ENCODE measurements at regions not wholly inside any gene's neighbourhood (a gene's known extent, or its start where the extent isn't known, plus 50 kb on each side); places are given as distances from the start of the nearest gene placed in this dataset.

DNA sequence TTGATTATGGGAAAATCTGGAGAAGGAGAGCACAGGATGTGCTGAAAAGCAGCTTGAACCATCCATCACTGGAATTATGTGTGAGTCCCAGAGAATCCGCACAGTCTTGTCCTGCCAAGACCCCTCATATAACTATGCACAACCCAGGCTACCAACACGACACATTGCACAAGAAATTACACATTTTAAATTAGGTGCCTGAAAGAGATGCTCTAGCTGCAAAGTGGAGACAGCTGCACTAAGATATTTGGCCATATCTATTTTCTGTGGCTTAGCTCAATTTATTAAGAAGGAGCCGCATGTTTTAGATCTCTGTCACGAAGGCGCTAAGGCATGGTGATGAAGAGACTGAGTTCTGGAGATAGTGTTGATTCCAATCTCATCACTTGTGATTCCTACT is 1308.4 kb downstream of the CDH8 start (continued):
- TF ChIP-seq POLR2H (tag; IDR thresholded peaks at IDR 0.05; ENCODE audit: low read depth) (no peak), RBM39 (optimal IDR thresholded peaks at IDR 0.05; ENCODE audit: low read depth, low read length) (no peak), ZNF778 (CRISPR knock-in tag; IDR thresholded peaks at IDR 0.05) (no peak), TEAD4 (IDR thresholded peaks at IDR 0.05; ENCODE audit: low read length) (no peak), TEAD4 (CRISPR knock-in tag; IDR thresholded peaks at IDR 0.05; ENCODE audit: borderline replicate concordance) (no peak), ZNF133 (CRISPR knock-in tag; IDR thresholded peaks at IDR 0.05) (no peak)

DNA sequence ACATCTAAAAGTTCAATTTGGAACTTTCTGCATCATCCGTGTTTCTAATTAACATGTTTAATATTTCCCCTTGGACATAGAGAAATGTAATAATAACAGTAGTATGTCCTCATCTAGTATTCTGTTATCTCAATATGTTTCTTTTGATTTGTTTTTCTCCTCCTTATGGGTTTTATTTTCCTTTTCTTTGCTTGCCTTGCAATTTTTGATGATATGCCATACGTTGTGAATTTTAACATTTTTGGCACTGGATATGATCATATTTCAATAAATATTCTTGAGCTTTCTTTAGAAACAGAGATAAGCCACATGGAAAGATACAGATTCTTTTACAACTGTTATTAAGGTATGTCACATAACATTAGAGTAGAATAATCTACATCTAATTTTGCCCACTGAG is 1316.2 kb downstream of the CDH8 start:
- no TSS peak for BruUV-seq (replicated peaks)
- TF ChIP-seq ELF1 (tag; IDR thresholded peaks at IDR 0.05) (no peak), CBX8 (IDR thresholded peaks at IDR 0.05; ENCODE audit: borderline replicate concordance, extremely low read depth, low read depth, low read length, poor library complexity, severe bottlenecking) (no peak), ZNF316 (IDR thresholded peaks at IDR 0.05) (peak; percentile 2; the same call in 1 of the 2 replicates), HSF4 (CRISPR knock-in tag; IDR thresholded peaks at IDR 0.05; ENCODE audit: borderline replicate concordance) (no peak), SMARCC2 (IDR thresholded peaks at IDR 0.05; ENCODE audit: low read depth) (no peak), RCOR1 (IDR thresholded peaks at IDR 0.05; ENCODE audit: borderline replicate concordance in 1 of 2, low read depth in 2 of 2, low read length in 2 of 2) (no peak)
- TF ChIP-seq, protein P1, sequence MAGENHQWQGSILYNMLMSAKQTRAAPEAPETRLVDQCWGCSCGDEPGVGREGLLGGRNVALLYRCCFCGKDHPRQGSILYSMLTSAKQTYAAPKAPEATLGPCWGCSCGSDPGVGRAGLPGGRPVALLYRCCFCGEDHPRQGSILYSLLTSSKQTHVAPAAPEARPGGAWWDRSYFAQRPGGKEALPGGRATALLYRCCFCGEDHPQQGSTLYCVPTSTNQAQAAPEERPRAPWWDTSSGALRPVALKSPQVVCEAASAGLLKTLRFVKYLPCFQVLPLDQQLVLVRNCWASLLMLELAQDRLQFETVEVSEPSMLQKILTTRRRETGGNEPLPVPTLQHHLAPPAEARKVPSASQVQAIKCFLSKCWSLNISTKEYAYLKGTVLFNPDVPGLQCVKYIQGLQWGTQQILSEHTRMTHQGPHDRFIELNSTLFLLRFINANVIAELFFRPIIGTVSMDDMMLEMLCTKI (IDR thresholded peaks at IDR 0.05; ENCODE audit: partially characterized antibody), result no peak
- no peaks in the 10 kb centered on the region for H3K27me3 ChIP-seq (ENCODE audit: control insufficient read depth in 2 of 2, insufficient read depth in 2 of 2, low read length in 2 of 2)
- in situ Hi-C loops (cut with MboI), result no loop called here
- WGBS (ENCODE audit: insufficient coverage, low coverage, missing lambda C conversion rate), result 0% methylated on average over 2 of the region's 2 CpGs
- H3K9ac ChIP-seq (ENCODE audit: insufficient read depth in 1 of 2, low read depth in 2 of 2, low read length in 2 of 2), result no peak overlapping the region
- no peak overlapping the region for H3K4me2 ChIP-seq (ENCODE audit: insufficient read depth, low read length)
- H3K9me1 ChIP-seq (ENCODE audit: control insufficient read depth, insufficient read depth, low read length), result no peaks in the 10 kb centered on the region
- H3K4me3 ChIP-seq, result no peak overlapping the region
- no peak overlapping the region for H3K27ac ChIP-seq (ENCODE audit: extremely low read depth, low read depth, low read length)
- ATAC-seq (no peak), DNase-seq (ENCODE audit: extremely low read depth in 1 of 4, low spot score in 3 of 4) (no peak), FAIRE-seq (no peak)
- POLR2A ChIA-PET, result no interaction called here
- no peaks in the 10 kb centered on the region for H4K20me1 ChIP-seq (replicated peaks; ENCODE audit: control insufficient read depth, insufficient read depth, low read length)
- H3K36me3 ChIP-seq (ENCODE audit: control insufficient read depth, insufficient read depth, low read length), result no peaks in the 10 kb centered on the region
- intact Hi-C loops (cut with micrococcal nuclease), result no loop called here
- H3K9me3 ChIP-seq (replicated peaks; ENCODE audit: control insufficient read depth, insufficient read depth, low read depth, low read length), result no peaks in the 10 kb centered on the region
- CTCF ChIA-PET (ENCODE audit: low intra/inter-chr PET ratio), result no interaction called here
- no peak overlapping the region for H2AFZ ChIP-seq (ENCODE audit: low read depth, low read length)
- no peaks in the 10 kb centered on the region for H3K4me1 ChIP-seq (replicated peaks in 1 of 2; ENCODE audit: control insufficient read depth in 2 of 2, insufficient read depth in 2 of 2, low read length in 2 of 2)
- H3K79me2 ChIP-seq (ENCODE audit: control insufficient read depth, insufficient read depth, low read length), result no peaks in the 10 kb centered on the region
